Lower leg skin (tissue), 3 donors: ENCODE measurements at regions not wholly inside any gene's neighbourhood (a gene's known extent, or its start where the extent isn't known, plus 50 kb on each side); places are given as distances from the start of the nearest gene placed in this dataset.

Experiments used
- CTCF ChIP-seq, 3 donors: fragments of 450-650 bp; IDR thresholded peaks; one replicate each; pipeline ENCODE4 v1.5.1; 2016; ENCODE audit warnings: antibody characterized with exemption in 3 of 3, mild to moderate bottlenecking in 3 of 3, moderate library complexity in 2 of 3
- POLR2A ChIP-seq, 2 donors: fragments of 450-650 bp; IDR thresholded peaks; one replicate each; pipeline ENCODE4 v1.6.1; 2016 to 2017; ENCODE audit warnings: antibody characterized with exemption in 2 of 2, mild to moderate bottlenecking in 1 of 2, moderate library complexity in 1 of 2

GRCh38 chr2:17387591-17387990 lies 130.6 kb downstream of the RAD51AP2 start:
- TF ChIP-seq CTCF (IDR thresholded peaks at IDR 0.05) (no peak), POLR2A (IDR thresholded peaks at IDR 0.05) (no peak)
